ENCODE measurements at regions not wholly inside any gene's neighbourhood (a gene's known extent, or its start where the extent isn't known, plus 50 kb on each side); places are given as distances from the start of the nearest gene placed in this dataset.

DNA sequence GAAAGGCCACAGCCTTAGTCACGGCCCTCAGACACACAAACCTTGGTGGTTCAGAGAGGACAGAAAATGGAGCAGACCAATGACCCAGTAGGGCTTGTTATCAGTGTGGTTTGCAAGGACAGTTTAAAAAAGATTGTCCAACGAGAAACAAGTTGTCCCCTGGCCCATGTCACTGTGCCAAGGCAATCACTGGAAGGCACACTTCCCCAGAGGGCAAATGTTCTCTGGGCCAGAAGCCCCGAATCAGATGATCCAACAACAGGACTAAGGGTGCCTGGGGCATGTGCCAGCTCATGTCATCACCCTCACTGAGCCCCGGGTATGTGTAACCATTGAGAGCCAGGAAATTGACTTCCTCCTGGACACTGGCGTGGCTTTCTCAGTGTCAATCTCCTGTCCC is 950.1 kb upstream of the CTNND2 start:
- ChIA-PET POLR2A (no interaction called here), CTCF (no interaction called here)
- Mint-ChIP-seq H3K27ac (no peak overlapping the region), H3K36me3 (peaks cover 0 to 4% (median 0%) of the 10 kb centered on the region in 3 donors), H3K9me3 (peaks cover 3 to 25% (median 15%) of the 10 kb centered on the region in 5 donors), H3K4me1 (no peaks in the 10 kb centered on the region), H3K4me3 (no peak overlapping the region), H3K27me3 (no peaks in the 10 kb centered on the region)
- no peaks in the 10 kb centered on the region for H3K36me3 ChIP-seq (ENCODE audit: insufficient read depth, low read length)
- no peak overlapping the region for H3K27ac ChIP-seq (ENCODE audit: low read depth, low read length)
- H3K4me1 ChIP-seq (ENCODE audit: insufficient read depth, low read length), result no peaks in the 10 kb centered on the region
- H3K4me3 ChIP-seq (ENCODE audit: low read length), result no peak overlapping the region
- H3K27me3 ChIP-seq (ENCODE audit: insufficient read depth, low read length, poor library complexity, severe bottlenecking), result no peaks in the 10 kb centered on the region
- no peaks in the 10 kb centered on the region for H3K9me3 ChIP-seq (ENCODE audit: low read length)
- no peak for DNase-seq

DNA sequence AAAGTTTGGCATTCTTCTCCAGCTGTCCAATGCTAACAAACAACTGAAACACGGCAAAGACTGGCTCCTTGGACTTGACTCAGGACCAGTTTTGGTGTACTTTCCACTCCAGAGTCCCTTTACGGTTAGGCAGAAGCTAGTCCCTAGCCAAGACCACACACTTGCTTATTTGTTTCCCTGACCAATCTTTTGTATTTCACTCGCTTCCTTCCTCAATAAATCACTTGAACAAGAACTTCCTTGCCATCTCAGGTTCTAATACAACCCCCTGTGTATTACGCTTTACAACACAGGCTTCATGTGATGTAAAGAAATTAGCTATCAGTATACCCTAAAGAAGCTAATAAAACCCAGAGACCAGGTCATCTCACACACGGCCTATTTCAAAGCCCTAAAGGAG is 947.5 kb upstream of the CTNND2 start:
- ChIA-PET CTCF (no interaction called here), POLR2A (no interaction called here)
- H3K36me3 Mint-ChIP-seq, result peaks cover 0 to 4% (median 0%) of the 10 kb centered on the region in 3 donors
- Histone ChIP-seq H3K36me3 (ENCODE audit: insufficient read depth, low read length) (no peaks in the 10 kb centered on the region), H3K27me3 (ENCODE audit: insufficient read depth, low read length, poor library complexity, severe bottlenecking) (no peaks in the 10 kb centered on the region), H3K27ac (ENCODE audit: low read depth, low read length) (no peak overlapping the region), H3K4me1 (ENCODE audit: insufficient read depth, low read length) (no peaks in the 10 kb centered on the region), H3K4me3 (ENCODE audit: low read length) (no peak overlapping the region), H3K9me3 (ENCODE audit: low read length) (no peaks in the 10 kb centered on the region)
- H3K27ac Mint-ChIP-seq, result no peak overlapping the region
- H3K9me3 Mint-ChIP-seq, result peaks cover 0 to 19% (median 16%) of the 10 kb centered on the region in 5 donors
- H3K27me3 Mint-ChIP-seq, result no peaks in the 10 kb centered on the region
- DNase-seq, result no peak
- H3K4me1 Mint-ChIP-seq, result peaks cover 0 to under 1% (median 0%) of the 10 kb centered on the region in 3 donors
- no peak overlapping the region for H3K4me3 Mint-ChIP-seq

DNA sequence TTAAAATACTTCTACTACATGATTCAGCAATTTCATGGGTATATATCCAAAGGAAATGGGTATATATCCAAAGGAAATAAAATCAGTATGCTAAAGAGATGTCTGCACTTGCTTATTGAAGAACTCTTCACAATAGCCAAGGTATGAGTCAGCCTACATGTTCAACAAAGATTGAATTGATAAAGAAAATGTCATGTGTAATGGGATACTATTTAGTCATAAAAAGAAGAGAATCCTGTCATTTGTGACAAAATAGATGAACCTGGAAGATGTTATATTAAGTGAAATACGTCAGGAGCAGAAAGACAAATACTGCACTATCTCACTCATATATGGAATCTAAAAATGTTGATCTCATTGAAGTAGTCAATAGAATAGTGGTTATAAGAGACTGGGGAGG is 944.5 kb upstream of the CTNND2 start:
- Mint-ChIP-seq H3K27me3 (peaks cover 0 to 3% of the 10 kb centered on the region in 2 donors), H3K27ac (no peak overlapping the region), H3K4me1 (peaks cover 4 to 13% (median 6%) of the 10 kb centered on the region in 3 donors), H3K9me3 (peaks cover 0 to 20% (median 7%) of the 10 kb centered on the region in 5 donors), H3K4me3 (no peak overlapping the region), H3K36me3 (peaks cover 0 to 4% (median 0%) of the 10 kb centered on the region in 3 donors)
- ChIA-PET POLR2A (no interaction called here), CTCF (no interaction called here)
- no peak for DNase-seq
- H3K4me1 ChIP-seq (ENCODE audit: insufficient read depth, low read length), result no peaks in the 10 kb centered on the region
- no peak overlapping the region for H3K4me3 ChIP-seq (ENCODE audit: low read length)
- H3K27ac ChIP-seq (ENCODE audit: low read depth, low read length), result no peak overlapping the region
- H3K27me3 ChIP-seq (ENCODE audit: insufficient read depth, low read length, poor library complexity, severe bottlenecking), result no peaks in the 10 kb centered on the region
- no peaks in the 10 kb centered on the region for H3K36me3 ChIP-seq (ENCODE audit: insufficient read depth, low read length)
- H3K9me3 ChIP-seq (ENCODE audit: low read length), result no peaks in the 10 kb centered on the region

DNA sequence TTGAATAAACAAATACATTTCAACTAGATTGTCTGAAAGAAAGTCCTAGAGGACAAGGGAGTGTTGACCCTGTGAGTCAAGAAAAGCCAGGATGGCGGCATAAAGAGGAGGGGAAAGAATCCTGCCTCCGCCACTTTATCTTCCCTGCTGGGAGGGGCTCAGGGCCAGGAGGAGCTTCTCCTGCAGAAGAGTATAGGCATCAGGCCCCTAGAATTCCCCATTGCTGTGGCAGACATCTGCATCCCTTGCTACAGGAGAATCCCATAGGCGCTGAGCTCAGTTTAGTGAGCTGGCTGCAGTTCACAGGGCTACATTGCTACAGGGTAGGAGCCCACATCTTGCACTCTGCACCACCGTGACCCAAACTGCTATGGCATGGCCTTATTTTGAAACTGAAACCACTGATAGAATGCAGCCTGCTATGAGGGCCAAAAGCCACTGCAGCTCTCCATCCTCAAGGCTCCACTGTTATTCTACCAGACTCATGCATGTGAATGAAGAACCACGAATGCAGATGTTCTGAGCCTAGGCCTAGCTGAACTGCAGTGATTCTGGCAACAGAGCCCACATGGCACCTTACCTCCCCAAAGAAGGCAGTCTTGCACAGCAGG is 941.4 kb upstream of the CTNND2 start:
- Histone ChIP-seq H3K4me3 (ENCODE audit: low read length) (no peak overlapping the region), H3K36me3 (ENCODE audit: insufficient read depth, low read length) (no peaks in the 10 kb centered on the region), H3K27ac (ENCODE audit: low read depth, low read length) (no peak overlapping the region), H3K9me3 (ENCODE audit: low read length) (no peaks in the 10 kb centered on the region), H3K4me1 (ENCODE audit: insufficient read depth, low read length) (no peaks in the 10 kb centered on the region), H3K27me3 (ENCODE audit: insufficient read depth, low read length, poor library complexity, severe bottlenecking) (no peaks in the 10 kb centered on the region)
- CTCF ChIA-PET, result no interaction called here
- peak overlapping the region in 5 of 7 donors; percentile 3 to 41 (median 18) for H3K4me3 Mint-ChIP-seq
- H3K36me3 Mint-ChIP-seq, result no peaks in the 10 kb centered on the region
- H3K27ac Mint-ChIP-seq, result peak overlapping the region in 1 of 8 donors; percentile 5
- peaks cover 0 to 3% of the 10 kb centered on the region in 2 donors for H3K27me3 Mint-ChIP-seq
- POLR2A ChIA-PET, result no interaction called here
- H3K9me3 Mint-ChIP-seq, result peaks cover 0 to 15% (median 4%) of the 10 kb centered on the region in 5 donors
- no peak for DNase-seq
- H3K4me1 Mint-ChIP-seq, result peaks cover 4 to 16% (median 6%) of the 10 kb centered on the region in 3 donors

DNA sequence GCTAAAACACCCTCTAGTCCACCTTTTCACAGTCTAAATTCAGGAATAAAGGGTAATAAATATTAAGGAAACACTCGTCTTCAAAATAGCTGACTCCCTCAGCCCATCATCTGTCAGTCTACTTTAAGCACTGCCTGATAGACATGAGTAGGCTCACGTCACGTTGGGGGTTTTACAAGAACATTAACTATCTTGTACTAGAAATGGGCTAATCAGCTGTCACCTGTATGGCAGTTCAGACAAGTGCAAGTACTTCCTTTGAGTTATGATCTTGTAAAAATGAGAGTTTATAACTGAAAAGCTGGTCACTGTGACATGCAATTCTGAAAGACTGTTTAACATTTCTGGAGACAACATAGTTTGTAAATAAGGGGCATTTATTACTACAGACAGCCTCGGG is 936.7 kb upstream of the CTNND2 start:
- no peaks in the 10 kb centered on the region for H3K9me3 ChIP-seq (ENCODE audit: low read length)
- no peaks in the 10 kb centered on the region for H3K27me3 Mint-ChIP-seq
- H3K4me3 ChIP-seq (ENCODE audit: low read length), result no peak overlapping the region
- H3K9me3 Mint-ChIP-seq, result peaks cover 0 to 21% (median 5%) of the 10 kb centered on the region in 5 donors
- no peak overlapping the region for H3K27ac Mint-ChIP-seq
- H3K27ac ChIP-seq (ENCODE audit: low read depth, low read length), result no peak overlapping the region
- H3K4me1 Mint-ChIP-seq, result peaks cover 1 to 8% (median 2%) of the 10 kb centered on the region in 3 donors
- H3K4me3 Mint-ChIP-seq, result no peak overlapping the region
- no peaks in the 10 kb centered on the region for H3K4me1 ChIP-seq (ENCODE audit: insufficient read depth, low read length)
- no peaks in the 10 kb centered on the region for H3K36me3 ChIP-seq (ENCODE audit: insufficient read depth, low read length)
- no peak for DNase-seq
- CTCF ChIA-PET, result no interaction called here
- no peaks in the 10 kb centered on the region for H3K27me3 ChIP-seq (ENCODE audit: insufficient read depth, low read length, poor library complexity, severe bottlenecking)
- POLR2A ChIA-PET, result no interaction called here
- H3K36me3 Mint-ChIP-seq, result no peaks in the 10 kb centered on the region

DNA sequence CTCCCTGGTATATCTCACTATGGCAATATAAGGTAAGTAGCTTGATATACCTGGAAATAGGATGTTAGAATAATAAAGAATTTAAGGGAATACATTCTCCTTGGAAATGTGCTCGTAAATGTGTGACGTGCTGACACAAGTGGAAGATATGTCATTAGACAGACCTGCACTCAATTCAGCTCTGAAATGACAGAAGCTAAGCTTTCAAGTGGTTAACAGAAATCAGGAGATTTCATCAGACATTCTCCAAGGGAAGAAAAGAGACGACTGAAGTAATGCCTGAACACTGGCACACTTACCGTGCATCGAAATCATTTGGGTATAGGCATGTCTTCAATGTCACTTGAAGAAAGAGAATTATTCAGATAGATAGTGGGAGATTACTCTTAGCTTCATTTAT is 933.3 kb upstream of the CTNND2 start:
- Histone ChIP-seq H3K36me3 (ENCODE audit: insufficient read depth, low read length) (no peaks in the 10 kb centered on the region), H3K27me3 (ENCODE audit: insufficient read depth, low read length, poor library complexity, severe bottlenecking) (no peaks in the 10 kb centered on the region), H3K4me1 (ENCODE audit: insufficient read depth, low read length) (no peaks in the 10 kb centered on the region), H3K9me3 (ENCODE audit: low read length) (no peaks in the 10 kb centered on the region), H3K4me3 (ENCODE audit: low read length) (no peak overlapping the region), H3K27ac (ENCODE audit: low read depth, low read length) (no peak overlapping the region)
- no peak for DNase-seq
- CTCF ChIA-PET, result no interaction called here
- peaks cover 0 to 18% (median 6%) of the 10 kb centered on the region in 5 donors for H3K9me3 Mint-ChIP-seq
- H3K27me3 Mint-ChIP-seq, result no peaks in the 10 kb centered on the region
- no peaks in the 10 kb centered on the region for H3K4me1 Mint-ChIP-seq
- H3K27ac Mint-ChIP-seq, result no peak overlapping the region
- no peak overlapping the region for H3K4me3 Mint-ChIP-seq
- POLR2A ChIA-PET, result no interaction called here
- peaks cover 0 to 1% (median 0%) of the 10 kb centered on the region in 3 donors for H3K36me3 Mint-ChIP-seq

DNA sequence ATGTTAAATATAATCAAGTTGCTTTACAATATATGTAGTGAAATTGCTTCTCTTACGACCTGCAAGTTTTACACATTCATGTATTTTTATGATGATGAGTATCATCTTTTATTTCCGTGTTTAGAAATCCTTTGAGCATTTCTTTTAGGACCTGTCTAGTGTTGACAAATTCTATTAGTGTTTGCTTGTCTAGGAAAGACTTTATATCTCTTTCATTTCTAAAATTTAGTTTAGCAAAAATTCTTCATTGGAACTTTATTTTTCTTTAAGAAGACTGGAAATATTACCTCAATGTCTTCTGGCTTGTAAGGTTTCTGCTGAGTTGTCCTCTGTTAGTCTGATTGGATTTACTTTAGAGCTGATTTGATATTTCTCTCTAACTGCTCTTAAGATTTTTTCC is 920.9 kb upstream of the CTNND2 start:
- Mint-ChIP-seq H3K27me3 (no peaks in the 10 kb centered on the region), H3K4me3 (no peak overlapping the region), H3K9me3 (peaks cover 22 to 45% (median 34%) of the 10 kb centered on the region in 5 donors), H3K27ac (no peak overlapping the region), H3K36me3 (peaks cover 0 to 12% (median 0%) of the 10 kb centered on the region in 3 donors), H3K4me1 (no peaks in the 10 kb centered on the region)
- Histone ChIP-seq H3K27ac (ENCODE audit: low read depth, low read length) (no peak overlapping the region), H3K4me1 (ENCODE audit: insufficient read depth, low read length) (no peaks in the 10 kb centered on the region), H3K4me3 (ENCODE audit: low read length) (no peak overlapping the region), H3K36me3 (ENCODE audit: insufficient read depth, low read length) (no peaks in the 10 kb centered on the region), H3K27me3 (ENCODE audit: insufficient read depth, low read length, poor library complexity, severe bottlenecking) (no peaks in the 10 kb centered on the region), H3K9me3 (ENCODE audit: low read length) (no peaks in the 10 kb centered on the region)
- POLR2A ChIA-PET, result no interaction called here
- DNase-seq, result no peak
- CTCF ChIA-PET, result no interaction called here

DNA sequence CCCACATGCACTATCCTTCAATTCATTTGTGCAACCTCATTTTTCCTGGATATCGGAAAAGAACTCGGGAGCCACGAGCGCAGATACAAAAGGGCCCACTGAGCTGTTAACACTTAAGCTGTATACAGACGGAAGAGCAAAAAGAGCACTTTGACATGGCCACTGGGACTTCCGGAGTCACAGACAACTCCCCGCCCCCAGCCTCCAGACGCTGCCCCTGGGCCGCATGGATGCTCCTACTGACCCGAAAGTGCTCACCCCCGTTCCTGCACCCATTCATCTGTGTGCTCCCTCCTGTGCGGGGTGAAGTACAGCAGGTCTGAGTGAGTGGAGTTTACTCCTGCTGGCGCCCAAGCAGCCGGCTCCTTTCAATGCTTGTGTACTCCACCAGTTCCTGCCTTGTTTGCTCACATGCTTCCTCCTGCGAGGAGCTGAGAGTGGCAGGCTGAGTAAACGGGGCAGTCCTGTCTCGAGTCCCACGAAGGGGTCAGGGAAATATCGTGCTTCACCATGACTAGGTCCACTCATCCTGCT is 901.0 kb upstream of the CTNND2 start:
- no peak for DNase-seq
- Histone ChIP-seq H3K4me3 (ENCODE audit: low read length) (no peak overlapping the region), H3K9me3 (ENCODE audit: low read length) (no peaks in the 10 kb centered on the region), H3K27me3 (ENCODE audit: insufficient read depth, low read length, poor library complexity, severe bottlenecking) (no peaks in the 10 kb centered on the region), H3K27ac (ENCODE audit: low read depth, low read length) (no peak overlapping the region), H3K36me3 (ENCODE audit: insufficient read depth, low read length) (no peaks in the 10 kb centered on the region), H3K4me1 (ENCODE audit: insufficient read depth, low read length) (no peaks in the 10 kb centered on the region)
- ChIA-PET CTCF (no interaction called here), POLR2A (no interaction called here)
- Mint-ChIP-seq H3K9me3 (peaks cover 0 to 14% (median 5%) of the 10 kb centered on the region in 5 donors), H3K27ac (no peak overlapping the region), H3K4me3 (no peak overlapping the region), H3K36me3 (no peaks in the 10 kb centered on the region), H3K4me1 (no peaks in the 10 kb centered on the region), H3K27me3 (no peaks in the 10 kb centered on the region)
